ENCODE measurements at regions not wholly inside any gene's neighbourhood (a gene's known extent, or its start where the extent isn't known, plus 50 kb on each side); places are given as distances from the start of the nearest gene placed in this dataset.

DNA sequence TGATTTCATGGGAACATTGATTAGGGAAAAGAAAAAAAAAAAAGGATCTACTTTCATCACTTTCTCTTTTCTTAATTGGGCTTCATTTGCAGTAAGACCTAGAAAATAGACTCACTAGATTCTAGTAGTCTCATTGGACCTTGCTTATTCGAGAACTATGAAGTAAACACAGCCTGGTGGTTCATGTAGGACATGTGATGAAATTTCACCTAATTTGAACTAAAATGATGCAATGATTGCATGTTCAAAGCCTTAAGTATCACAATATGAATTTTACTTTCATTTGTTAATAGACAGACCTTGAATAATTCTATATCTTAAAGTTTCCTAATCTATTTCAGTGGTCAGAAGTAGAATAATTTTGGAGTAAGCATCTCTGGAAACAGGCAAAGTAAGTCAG is 688.9 kb upstream of the NRXN1 start:
- intact Hi-C loops (cut with micrococcal nuclease) = no loop called here
- CTCF ChIA-PET = no interaction called here
- no peak for ATAC-seq

DNA sequence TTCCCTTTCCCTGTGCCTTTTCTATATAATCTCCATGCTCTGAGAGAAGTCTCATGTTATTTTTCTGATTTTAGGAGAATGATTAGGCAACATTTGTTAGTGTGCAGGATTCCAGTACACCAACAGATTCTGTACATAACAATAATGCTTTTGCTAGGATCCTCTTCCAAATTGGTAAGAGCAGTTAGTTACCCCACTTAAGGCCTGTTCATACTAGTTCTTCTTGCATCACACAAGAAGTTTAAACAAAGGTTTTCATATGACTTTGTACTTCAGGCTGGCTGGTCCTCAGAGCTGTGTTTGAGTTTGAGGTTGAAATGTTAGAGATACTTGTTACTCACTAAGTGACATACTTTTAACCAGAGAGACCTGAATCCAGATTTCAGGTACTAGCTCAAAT is 686.9 kb upstream of the NRXN1 start:
- ChIA-PET POLR2A (no interaction called here), CTCF (no interaction called here)
- intact Hi-C loops (cut with micrococcal nuclease) = no loop called here
- no peaks in the 10 kb centered on the region for H3K4me1 Mint-ChIP-seq (ENCODE audit: low read depth)
- peaks cover 20% of the 10 kb centered on the region for H3K9me3 Mint-ChIP-seq
- H3K27ac Mint-ChIP-seq = no peak overlapping the region
- no peaks in the 10 kb centered on the region for H3K36me3 Mint-ChIP-seq (ENCODE audit: low read depth)
- ATAC-seq (no peak), DNase-seq (no peak)
- H3K27me3 Mint-ChIP-seq = no peaks in the 10 kb centered on the region
- TF ChIP-seq, protein P1, sequence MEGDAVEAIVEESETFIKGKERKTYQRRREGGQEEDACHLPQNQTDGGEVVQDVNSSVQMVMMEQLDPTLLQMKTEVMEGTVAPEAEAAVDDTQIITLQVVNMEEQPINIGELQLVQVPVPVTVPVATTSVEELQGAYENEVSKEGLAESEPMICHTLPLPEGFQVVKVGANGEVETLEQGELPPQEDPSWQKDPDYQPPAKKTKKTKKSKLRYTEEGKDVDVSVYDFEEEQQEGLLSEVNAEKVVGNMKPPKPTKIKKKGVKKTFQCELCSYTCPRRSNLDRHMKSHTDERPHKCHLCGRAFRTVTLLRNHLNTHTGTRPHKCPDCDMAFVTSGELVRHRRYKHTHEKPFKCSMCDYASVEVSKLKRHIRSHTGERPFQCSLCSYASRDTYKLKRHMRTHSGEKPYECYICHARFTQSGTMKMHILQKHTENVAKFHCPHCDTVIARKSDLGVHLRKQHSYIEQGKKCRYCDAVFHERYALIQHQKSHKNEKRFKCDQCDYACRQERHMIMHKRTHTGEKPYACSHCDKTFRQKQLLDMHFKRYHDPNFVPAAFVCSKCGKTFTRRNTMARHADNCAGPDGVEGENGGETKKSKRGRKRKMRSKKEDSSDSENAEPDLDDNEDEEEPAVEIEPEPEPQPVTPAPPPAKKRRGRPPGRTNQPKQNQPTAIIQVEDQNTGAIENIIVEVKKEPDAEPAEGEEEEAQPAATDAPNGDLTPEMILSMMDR (IDR thresholded peaks at IDR 0.05) = no peak
- no peak overlapping the region for H3K4me3 Mint-ChIP-seq

More for the DNA sequence above, 688.9 kb upstream of the NRXN1 start:
- Mint-ChIP-seq H3K27me3 (no peaks in the 10 kb centered on the region), H3K27ac (no peak overlapping the region), H3K9me3 (peaks cover 13% of the 10 kb centered on the region), H3K4me1 (ENCODE audit: low read depth) (no peaks in the 10 kb centered on the region), H3K36me3 (ENCODE audit: low read depth) (no peaks in the 10 kb centered on the region), H3K4me3 (no peak overlapping the region)
- TF ChIP-seq, protein P1 (IDR thresholded peaks at IDR 0.05) = no peak
- no peak for DNase-seq
- POLR2A ChIA-PET = no interaction called here

DNA sequence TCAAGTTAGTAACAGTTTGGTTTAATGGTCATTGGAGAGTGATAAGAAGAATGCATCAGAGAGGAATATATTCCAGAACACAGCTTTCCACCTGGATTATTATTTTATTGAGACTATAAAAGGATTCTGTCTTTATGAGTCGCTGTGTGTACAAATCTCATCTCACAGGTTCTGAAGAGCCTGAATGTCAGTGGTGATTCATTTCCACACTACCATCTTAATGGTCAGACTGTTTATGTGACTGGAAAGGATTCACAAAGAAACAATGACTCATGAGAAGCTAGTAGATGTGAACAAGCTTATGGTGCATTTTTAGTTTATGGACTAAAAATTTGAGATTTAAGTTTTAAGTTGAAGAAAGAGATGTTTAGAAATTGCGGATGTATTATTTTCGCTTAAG is 685.4 kb upstream of the NRXN1 start:
- Mint-ChIP-seq H3K27me3 (no peaks in the 10 kb centered on the region), H3K4me1 (ENCODE audit: low read depth) (no peaks in the 10 kb centered on the region), H3K27ac (no peak overlapping the region), H3K9me3 (peaks cover 25% of the 10 kb centered on the region), H3K36me3 (ENCODE audit: low read depth) (no peaks in the 10 kb centered on the region), H3K4me3 (no peak overlapping the region)
- DNase-seq (no peak), ATAC-seq (no peak)
- TF ChIP-seq, protein P1 (IDR thresholded peaks at IDR 0.05) = no peak
- ChIA-PET POLR2A (no interaction called here), CTCF (no interaction called here)
- intact Hi-C loops (cut with micrococcal nuclease) = no loop called here

DNA sequence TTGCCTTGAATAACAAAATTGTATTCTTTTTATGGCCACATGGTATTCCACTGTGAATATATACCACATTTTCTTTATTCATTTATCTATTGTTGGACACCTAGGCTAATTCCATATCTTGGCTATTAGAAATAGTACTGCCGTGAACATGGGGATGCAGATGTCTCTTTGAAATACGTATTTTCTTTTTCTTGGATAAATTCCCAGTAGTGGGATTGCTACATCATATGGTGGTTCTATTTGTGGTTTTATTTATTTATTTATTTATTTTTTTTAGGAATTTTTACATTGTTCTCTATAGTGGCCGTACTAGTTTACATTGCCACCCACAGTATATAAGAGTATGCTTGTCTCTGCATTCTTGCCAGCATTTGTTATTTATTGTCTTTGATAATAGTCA is 679.8 kb upstream of the NRXN1 start:
- TF ChIP-seq, protein P1 (IDR thresholded peaks at IDR 0.05) = no peak
- Mint-ChIP-seq H3K27ac (no peak overlapping the region), H3K4me1 (ENCODE audit: low read depth) (no peaks in the 10 kb centered on the region), H3K27me3 (no peaks in the 10 kb centered on the region), H3K36me3 (ENCODE audit: low read depth) (no peaks in the 10 kb centered on the region), H3K4me3 (no peak overlapping the region), H3K9me3 (peaks cover 32% of the 10 kb centered on the region)
- ChIA-PET POLR2A (no interaction called here), CTCF (no interaction called here)
- no peak for DNase-seq
- ATAC-seq = no peak
- intact Hi-C loops (cut with micrococcal nuclease) = no loop called here

DNA sequence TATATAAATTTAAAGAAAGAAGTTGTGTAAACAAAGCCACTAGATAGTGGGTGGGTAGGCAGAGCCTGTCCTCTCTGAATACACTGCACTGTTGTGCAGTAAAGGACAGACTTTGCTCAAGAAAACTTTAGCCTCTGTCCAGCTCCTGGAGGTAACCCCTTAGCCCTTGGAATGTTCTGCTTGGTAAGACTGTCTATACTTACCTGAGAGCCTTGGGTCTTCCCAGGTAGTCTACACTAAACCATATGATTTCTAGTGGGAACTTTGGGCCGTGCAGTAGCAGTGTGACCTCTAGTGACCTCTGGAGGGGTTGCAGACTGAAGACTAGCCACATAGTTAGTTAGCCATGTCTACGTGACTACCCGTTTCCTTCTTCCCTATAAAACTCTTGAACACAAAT is 678.3 kb upstream of the NRXN1 start:
- ChIA-PET POLR2A (no interaction called here), CTCF (no interaction called here)
- intact Hi-C loops (cut with micrococcal nuclease) = no loop called here
- Mint-ChIP-seq H3K4me3 (no peak overlapping the region), H3K27me3 (no peaks in the 10 kb centered on the region), H3K9me3 (peaks cover 27% of the 10 kb centered on the region), H3K36me3 (ENCODE audit: low read depth) (no peaks in the 10 kb centered on the region), H3K4me1 (ENCODE audit: low read depth) (no peaks in the 10 kb centered on the region), H3K27ac (no peak overlapping the region)
- TF ChIP-seq, protein P1 (IDR thresholded peaks at IDR 0.05) = no peak
- no peak for ATAC-seq
- peak; percentile 1 for DNase-seq
